BLaER1 (cell line): ENCODE measurements at regions not wholly inside any gene's neighbourhood (a gene's known extent, or its start where the extent isn't known, plus 50 kb on each side); places are given as distances from the start of the nearest gene placed in this dataset.
"Not testable (repeated sequence)": the region's sequence is repeated elsewhere in the genome, so short reads cannot be mapped to it uniquely, and the experiment has no call there.

Source experiments
- H3K27ac ChIP-seq: shearing (Covaris generic); formaldehyde crosslinking; 2 replicates; pipeline ENCODE4 v1.8.1; 2022
- H3K27me3 ChIP-seq: shearing (Covaris generic); formaldehyde crosslinking; 2 replicates; pipeline ENCODE4 v1.8.1; 2022
- H3K36me3 ChIP-seq: shearing (Covaris generic); formaldehyde crosslinking; 2 replicates; pipeline ENCODE4 v1.8.1; 2022
- H3K4me1 ChIP-seq: shearing (Covaris generic); formaldehyde crosslinking; 2 replicates; pipeline ENCODE4 v1.8.1; 2022
- H3K4me2 ChIP-seq: shearing (Covaris generic); formaldehyde crosslinking; 2 replicates; pipeline ENCODE4 v1.8.1; 2022
- H3K4me3 ChIP-seq: shearing (Covaris generic); formaldehyde crosslinking; 2 replicates; pipeline ENCODE4 v1.8.1; 2022
- H3K9ac ChIP-seq: shearing (Covaris generic); formaldehyde crosslinking; 2 replicates; pipeline ENCODE4 v1.8.1; 2022
- H3K9me3 ChIP-seq: shearing (Covaris generic); formaldehyde crosslinking; 2 replicates; pipeline ENCODE4 v1.8.1; 2022
- H4K20me1 ChIP-seq: shearing (Covaris generic); formaldehyde crosslinking; 2 replicates; pipeline ENCODE4 v1.8.1; 2022
- Cebpa-rat ChIP-seq: shearing (Covaris generic); IDR thresholded peaks from 2 replicates; pipeline ENCODE4 v1.8.1; 2022

DNA sequence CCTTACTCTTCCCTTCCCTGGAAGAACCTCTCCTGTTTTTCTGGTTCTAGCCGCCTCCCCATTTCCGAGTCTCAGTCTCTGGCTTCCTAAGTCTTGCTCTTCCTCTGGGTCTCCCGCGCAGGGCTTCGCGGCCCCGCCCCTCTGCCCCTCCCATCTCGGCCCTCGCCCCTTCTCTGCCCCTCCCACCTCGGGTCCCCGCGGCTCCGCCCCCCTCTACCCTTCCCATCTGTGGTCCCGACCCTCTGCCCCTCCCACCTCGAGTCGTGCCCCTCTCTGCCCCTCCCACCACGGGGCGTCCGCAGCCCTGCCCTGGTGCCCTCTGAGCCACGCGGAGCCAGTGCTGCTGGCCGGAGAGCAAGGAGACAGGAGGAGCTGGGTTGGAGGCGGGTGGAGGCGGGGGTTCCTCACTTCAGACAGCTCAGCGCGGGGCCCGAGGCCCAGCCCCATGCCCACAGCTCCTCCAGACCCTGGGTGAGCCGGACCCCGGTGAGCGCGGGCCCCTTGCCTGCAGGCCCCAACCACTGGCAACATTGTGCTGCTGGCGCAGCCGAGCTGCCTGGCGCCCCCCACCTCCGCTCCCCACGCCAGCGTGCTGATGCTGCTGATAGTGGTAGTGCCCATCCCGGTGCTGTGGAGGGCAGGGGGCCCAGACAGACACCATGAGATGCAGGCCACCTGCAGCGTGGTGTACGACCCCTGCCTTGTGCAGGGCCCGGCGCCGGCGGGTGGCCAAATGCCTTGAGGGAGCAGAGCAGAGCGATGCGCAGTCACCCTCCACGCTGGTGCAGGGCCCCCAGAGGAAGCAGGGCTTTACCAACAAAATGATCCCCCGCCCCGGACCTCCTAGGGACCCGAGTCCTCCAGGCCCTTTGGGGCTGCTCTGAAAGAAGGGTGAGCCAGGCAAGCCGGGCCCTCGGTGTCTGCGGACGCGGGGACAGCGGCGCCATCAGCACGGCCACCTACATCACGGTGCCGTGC lies 2115.3 kb downstream of the TP53TG3F start:
- H3K4me1 ChIP-seq, result no peaks in the 10 kb centered on the region
- peaks cover 40% of the 10 kb centered on the region for H3K9me3 ChIP-seq
- no peak overlapping the region for H3K9ac ChIP-seq
- no peaks in the 10 kb centered on the region for H4K20me1 ChIP-seq
- H3K4me3 ChIP-seq, result no peak overlapping the region
- no peak overlapping the region for H3K4me2 ChIP-seq
- H3K27ac ChIP-seq, result no peak overlapping the region
- no peaks in the 10 kb centered on the region for H3K27me3 ChIP-seq
- no peak for TF ChIP-seq Cebpa-rat
- no peaks in the 10 kb centered on the region for H3K36me3 ChIP-seq

DNA sequence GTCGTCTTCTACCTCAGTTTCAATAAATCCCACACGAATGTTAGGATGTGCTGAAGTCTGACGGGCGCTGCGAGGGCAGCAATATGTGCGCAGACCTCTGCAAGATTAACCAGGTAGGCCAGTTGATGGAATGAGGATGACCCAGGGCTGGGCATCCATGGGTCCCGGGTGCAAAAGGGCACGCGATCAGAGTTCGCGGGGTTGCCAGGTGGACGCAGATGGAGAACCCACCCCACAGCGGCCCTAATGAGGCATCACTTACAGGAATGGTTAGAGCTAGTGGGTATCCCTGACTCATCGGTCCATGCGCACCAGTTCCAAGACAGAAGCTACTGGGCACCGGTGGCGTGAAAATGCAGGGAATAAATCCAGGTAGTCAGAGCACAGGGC lies 2116.0 kb downstream of the TP53TG3F start:
- H4K20me1 ChIP-seq, result no peaks in the 10 kb centered on the region
- H3K4me2 ChIP-seq, result no peak overlapping the region
- no peak for TF ChIP-seq Cebpa-rat
- no peak overlapping the region for H3K4me3 ChIP-seq
- peaks cover 43% of the 10 kb centered on the region for H3K9me3 ChIP-seq
- no peak overlapping the region for H3K27ac ChIP-seq
- no peak overlapping the region for H3K9ac ChIP-seq
- H3K36me3 ChIP-seq, result no peaks in the 10 kb centered on the region
- H3K27me3 ChIP-seq, result no peaks in the 10 kb centered on the region
- no peaks in the 10 kb centered on the region for H3K4me1 ChIP-seq

DNA sequence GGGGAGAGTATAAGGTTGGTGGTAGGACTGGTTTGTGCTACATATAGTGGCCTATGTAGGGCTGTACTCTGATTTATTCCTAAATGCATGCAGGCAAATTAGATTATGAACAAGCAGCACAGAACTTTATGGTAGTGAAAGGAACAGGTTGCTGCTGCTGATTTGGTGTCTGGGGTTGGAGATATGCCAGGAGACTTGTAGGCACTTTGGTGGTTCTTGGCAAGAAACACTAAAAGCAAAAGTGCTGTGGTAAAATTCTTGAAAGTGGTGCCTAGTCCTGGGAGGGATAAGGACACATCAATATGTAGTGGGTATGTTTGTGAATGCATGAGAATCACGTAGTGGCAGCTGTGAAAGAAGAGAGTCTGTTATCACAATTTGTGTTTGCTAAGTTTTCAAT lies 2126.0 kb downstream of the TP53TG3F start:
- Histone ChIP-seq H3K27me3 (no peaks in the 10 kb centered on the region), H3K9ac (no peak overlapping the region), H3K9me3 (no peaks in the 10 kb centered on the region), H3K27ac (no peak overlapping the region), H3K4me1 (no peaks in the 10 kb centered on the region), H3K36me3 (no peaks in the 10 kb centered on the region), H3K4me2 (no peak overlapping the region), H4K20me1 (no peaks in the 10 kb centered on the region), H3K4me3 (no peak overlapping the region)
- no peak for TF ChIP-seq Cebpa-rat

- H3K4me1 ChIP-seq, H3K36me3 ChIP-seq, H3K27me3 ChIP-seq, H3K9ac ChIP-seq, H3K4me2 ChIP-seq, H4K20me1 ChIP-seq, H3K27ac ChIP-seq, H3K4me3 ChIP-seq: not testable (repeated sequence)
- H3K9me3 ChIP-seq, result peaks cover 12% of the 10 kb centered on the region
Measured at GRCh38 chr16:35590913-35591312, 2131.5 kb downstream of the TP53TG3F start.

GRCh38 chr16:35596467-35596866 lies 2137.1 kb downstream of the TP53TG3F start:
- Histone ChIP-seq H3K27ac (no peak overlapping the region), H3K9ac (no peak overlapping the region), H3K4me1 (peaks cover 12% of the 10 kb centered on the region), H3K36me3 (no peaks in the 10 kb centered on the region), H4K20me1 (no peaks in the 10 kb centered on the region), H3K4me3 (no peak overlapping the region), H3K9me3 (peaks cover 6% of the 10 kb centered on the region; the same call in 1 of the 2 replicates), H3K27me3 (no peaks in the 10 kb centered on the region), H3K4me2 (no peak overlapping the region)
- TF ChIP-seq Cebpa-rat, result no peak

DNA sequence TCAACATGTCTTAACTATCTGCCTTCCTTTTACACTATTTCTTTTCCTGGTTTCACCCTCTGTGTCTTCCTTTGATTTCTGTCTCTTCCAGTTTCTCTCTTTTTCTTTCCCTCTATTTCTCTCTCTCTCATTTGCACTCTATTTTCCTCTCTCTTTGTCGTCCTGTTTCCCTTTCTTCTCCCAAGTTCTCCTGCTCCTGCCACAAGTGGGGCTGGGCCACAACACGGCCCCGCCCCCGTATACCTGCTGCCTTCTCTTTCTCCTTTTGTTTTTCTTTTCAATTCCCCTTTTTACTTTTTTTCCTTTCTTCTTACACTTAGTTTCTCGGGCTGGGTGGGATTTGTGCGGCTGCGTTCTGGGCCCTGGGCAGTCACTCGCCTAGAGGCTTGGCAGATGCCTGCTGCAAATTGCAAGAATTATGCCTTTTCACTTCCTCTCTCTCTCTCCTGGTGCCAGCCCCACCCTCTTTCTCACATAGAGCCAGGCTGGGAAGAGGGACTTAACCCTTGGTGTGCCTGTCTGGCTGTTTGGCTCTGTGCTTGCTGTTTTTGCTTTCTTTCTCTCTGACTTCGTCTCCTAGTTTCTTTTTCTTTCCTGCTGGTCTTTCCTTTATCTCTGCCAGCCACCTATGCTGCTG lies 2139.4 kb downstream of the TP53TG3F start:
- Histone ChIP-seq H3K9ac (no peak overlapping the region), H3K4me1 (peaks cover 12% of the 10 kb centered on the region), H3K27ac (peak overlapping the region; percentile 10; the same call in 1 of the 2 replicates), H3K4me3 (no peak overlapping the region), H3K9me3 (no peaks in the 10 kb centered on the region), H3K4me2 (peak overlapping the region; percentile 51), H3K36me3 (no peaks in the 10 kb centered on the region), H3K27me3 (no peaks in the 10 kb centered on the region), H4K20me1 (no peaks in the 10 kb centered on the region)
- TF ChIP-seq Cebpa-rat, result no peak

- H3K4me3 ChIP-seq, result no peak overlapping the region
Measured at GRCh38 chr16:35599429-35600160, 2140.2 kb downstream of the TP53TG3F start.

DNA sequence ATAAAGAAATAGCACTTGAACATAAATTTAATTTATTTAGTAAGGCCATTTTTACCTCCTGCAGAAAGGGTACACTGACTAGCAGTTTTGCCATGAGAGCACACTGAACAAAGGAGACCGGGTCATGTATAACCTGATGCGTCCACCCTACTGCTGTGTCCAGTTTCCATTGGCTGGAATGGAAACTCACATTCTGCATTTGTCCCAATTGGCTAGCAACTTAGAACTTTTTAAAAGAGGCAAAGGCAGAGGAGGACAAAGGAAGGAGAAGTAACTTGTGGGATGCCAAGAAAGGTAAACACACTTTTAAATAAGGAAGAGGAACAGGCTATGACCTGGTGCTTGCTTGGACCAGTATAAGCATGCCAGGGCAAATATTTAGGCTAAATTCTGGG lies 2140.7 kb downstream of the TP53TG3F start:
- not testable (repeated sequence) for H3K4me2 ChIP-seq, H3K9me3 ChIP-seq, H4K20me1 ChIP-seq, H3K9ac ChIP-seq, H3K4me3 ChIP-seq, H3K27ac ChIP-seq, H3K27me3 ChIP-seq, H3K36me3 ChIP-seq
- H3K4me1 ChIP-seq, result peaks cover 12% of the 10 kb centered on the region

More at GRCh38 chr16:35599429-35600160, 2140.2 kb downstream of the TP53TG3F start:
- Histone ChIP-seq H3K4me1 (peaks cover 12% of the 10 kb centered on the region), H3K9ac (no peak overlapping the region), H3K27ac (peak overlapping the region; percentile 10; the same call in 1 of the 2 replicates), H4K20me1 (no peaks in the 10 kb centered on the region), H3K4me2 (peak overlapping the region; percentile 51), H3K9me3 (no peaks in the 10 kb centered on the region), H3K36me3 (no peaks in the 10 kb centered on the region), H3K27me3 (no peaks in the 10 kb centered on the region)
- no peak for TF ChIP-seq Cebpa-rat

DNA sequence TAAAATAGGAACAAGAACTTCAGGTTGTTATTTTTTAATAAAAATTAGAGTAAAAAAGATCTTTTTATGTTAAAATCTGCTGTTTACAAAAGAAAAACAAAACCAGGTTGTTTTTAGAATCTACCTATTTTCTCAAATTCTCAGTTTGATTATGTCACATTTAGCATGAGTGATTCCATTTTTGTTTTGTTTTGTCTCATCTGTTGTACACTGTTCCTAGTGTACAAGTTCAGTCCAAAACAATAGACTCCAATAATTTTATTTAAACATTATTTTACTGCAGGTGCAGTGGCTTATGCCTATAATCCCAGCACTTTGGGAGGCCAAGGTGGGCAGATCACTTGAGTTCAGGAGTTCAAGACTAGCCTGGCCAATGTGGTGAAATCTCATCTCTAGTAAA lies 2142.7 kb downstream of the TP53TG3F start:
- no peaks in the 10 kb centered on the region for H3K9me3 ChIP-seq
- H3K4me3 ChIP-seq, result no peak overlapping the region
- peaks cover 12% of the 10 kb centered on the region for H3K4me1 ChIP-seq
- no peak overlapping the region for H3K27ac ChIP-seq
- no peak for TF ChIP-seq Cebpa-rat
- H3K27me3 ChIP-seq, result no peaks in the 10 kb centered on the region
- H3K4me2 ChIP-seq, result no peak overlapping the region
- H3K9ac ChIP-seq, result no peak overlapping the region
- no peaks in the 10 kb centered on the region for H3K36me3 ChIP-seq
- no peaks in the 10 kb centered on the region for H4K20me1 ChIP-seq

DNA sequence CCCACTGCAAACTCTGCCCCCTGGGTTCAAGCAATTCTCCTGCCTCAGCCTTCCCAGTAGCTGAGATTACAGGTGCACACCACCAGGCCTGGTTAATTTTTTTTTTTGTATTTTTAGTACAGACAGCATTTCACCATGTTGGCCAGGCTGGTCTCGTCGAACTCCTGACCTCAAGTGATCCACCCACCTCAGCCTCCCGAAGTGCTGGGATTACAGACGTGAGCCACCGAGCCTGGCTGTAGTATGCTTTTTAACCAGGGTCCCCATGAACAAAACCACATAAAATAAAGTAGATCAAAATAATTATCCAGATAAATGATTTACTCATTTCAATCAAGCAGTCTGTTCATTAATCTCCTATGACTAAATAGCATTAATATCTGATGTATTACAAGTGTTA lies 2144.0 kb downstream of the TP53TG3F start:
- H3K9me3 ChIP-seq, H3K9ac ChIP-seq: not testable (repeated sequence)

More for the DNA sequence above, 2144.0 kb downstream of the TP53TG3F start:
- not testable (repeated sequence) for H3K4me2 ChIP-seq, H4K20me1 ChIP-seq, H3K4me3 ChIP-seq, H3K36me3 ChIP-seq, H3K27ac ChIP-seq, H3K27me3 ChIP-seq
- H3K4me1 ChIP-seq, result peaks cover 12% of the 10 kb centered on the region
